Muscle layer of colon (tissue), 2 donors: ENCODE measurements at regions not wholly inside any gene's neighbourhood (a gene's known extent, or its start where the extent isn't known, plus 50 kb on each side); places are given as distances from the start of the nearest gene placed in this dataset.

ENCODE experiments used
- H3K27ac ChIP-seq: one replicate; pipeline ENCODE4 v1.7.0; 2013; ENCODE audit warnings: low read depth, mild to moderate bottlenecking, low read length, moderate library complexity
- H3K27me3 ChIP-seq, 2 donors: one replicate each; pipeline ENCODE4 v1.7.0; 2013; ENCODE audit warnings: low read length in 2 of 2, mild to moderate bottlenecking in 2 of 2; ENCODE audit not compliant: insufficient read depth in 2 of 2, control insufficient read depth in 1 of 2
- H3K36me3 ChIP-seq: one replicate; pipeline ENCODE4 v1.7.0; 2013; ENCODE audit warnings: mild to moderate bottlenecking, low read length; ENCODE audit not compliant: insufficient read depth
- H3K4me1 ChIP-seq: one replicate; pipeline ENCODE4 v1.7.0; 2013; ENCODE audit warnings: mild to moderate bottlenecking, low read length; ENCODE audit not compliant: insufficient read depth
- H3K4me3 ChIP-seq, 2 donors: one replicate each; pipeline ENCODE4 v1.7.0; 2013; ENCODE audit warnings: low read length in 2 of 2, low read depth in 1 of 2, mild to moderate bottlenecking in 1 of 2, moderate library complexity in 1 of 2
- H3K9ac ChIP-seq: one replicate; pipeline ENCODE4 v1.7.0; 2013; ENCODE audit warnings: low read length
- H3K9me3 ChIP-seq: one replicate; pipeline ENCODE4 v1.7.0; 2013; ENCODE audit warnings: mild to moderate bottlenecking, low read length
- donor health status: abdominal sarcoma.
- donor health status: Adenocarcinoma of cecum.

DNA sequence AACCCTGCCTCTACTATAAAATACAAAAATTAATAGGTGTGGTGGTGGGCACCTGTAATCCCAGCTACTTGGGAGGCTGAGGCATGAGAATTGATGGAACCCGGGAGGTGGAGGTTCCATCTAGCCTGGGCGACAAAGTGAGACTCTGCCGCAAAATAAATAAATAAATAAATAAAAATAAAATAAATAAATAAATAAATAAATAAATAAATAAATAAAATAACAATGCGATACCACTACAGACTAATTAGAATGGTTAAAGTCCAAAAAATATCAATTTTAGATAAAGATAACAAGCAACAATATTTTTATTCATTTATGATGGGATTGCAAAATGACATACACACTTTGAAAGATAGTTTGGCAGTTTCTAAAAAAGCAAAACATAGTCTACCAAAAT is 1131.5 kb downstream of the SI start:
- H3K27me3 ChIP-seq: no peaks in the 10 kb centered on the region
- no peaks in the 10 kb centered on the region for H3K9me3 ChIP-seq
- H3K36me3 ChIP-seq: no peaks in the 10 kb centered on the region
- no peak overlapping the region for H3K27ac ChIP-seq
- no peak overlapping the region for H3K4me3 ChIP-seq
- no peaks in the 10 kb centered on the region for H3K4me1 ChIP-seq
- H3K9ac ChIP-seq: no peak overlapping the region

DNA sequence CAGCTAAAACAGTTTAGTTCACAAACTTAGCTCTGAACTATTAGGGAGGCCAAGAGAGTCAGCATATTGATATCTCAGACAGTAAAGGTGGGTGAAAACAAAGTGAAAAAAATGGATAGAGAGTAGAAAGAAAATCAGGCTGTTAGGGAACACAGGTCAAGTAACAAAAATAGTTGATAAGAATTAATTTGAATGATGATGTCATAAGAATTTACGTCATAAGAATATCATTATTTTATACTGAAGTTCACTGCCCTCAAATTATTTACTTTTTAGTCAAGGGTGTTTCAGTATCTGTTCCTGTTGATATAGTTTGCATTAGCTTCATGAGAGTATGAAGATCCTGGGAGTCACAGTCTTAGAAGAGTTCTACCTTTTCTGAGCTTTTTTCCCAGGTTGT is 1134.6 kb downstream of the SI start:
- no peak overlapping the region for H3K27ac ChIP-seq
- H3K9me3 ChIP-seq: no peaks in the 10 kb centered on the region
- no peaks in the 10 kb centered on the region for H3K4me1 ChIP-seq
- H3K9ac ChIP-seq: no peak overlapping the region
- H3K27me3 ChIP-seq: no peaks in the 10 kb centered on the region
- H3K36me3 ChIP-seq: no peaks in the 10 kb centered on the region
- no peak overlapping the region for H3K4me3 ChIP-seq

DNA sequence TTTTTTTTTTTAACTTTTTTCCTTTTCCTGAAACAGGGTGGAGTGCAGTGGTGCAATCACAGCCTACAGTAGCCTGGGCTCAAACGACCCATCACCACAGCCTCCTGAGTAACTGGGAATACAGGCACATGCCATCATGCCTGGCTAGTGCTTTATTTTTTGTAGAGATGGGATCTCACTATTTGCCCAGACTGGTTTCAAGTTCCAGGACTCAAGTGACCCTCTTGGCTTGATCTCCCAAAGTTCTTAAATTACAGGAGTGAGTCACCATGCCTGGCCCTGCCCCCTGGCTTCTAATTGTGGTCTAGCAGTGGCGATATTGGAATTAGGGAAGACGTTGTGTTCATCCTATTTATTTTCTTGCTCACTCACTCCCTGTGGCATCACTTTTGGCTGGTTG is 1138.4 kb downstream of the SI start:
- Histone ChIP-seq H3K27ac (no peak overlapping the region), H3K9ac (no peak overlapping the region), H3K27me3 (no peaks in the 10 kb centered on the region), H3K4me3 (no peak overlapping the region), H3K4me1 (no peaks in the 10 kb centered on the region), H3K36me3 (no peaks in the 10 kb centered on the region), H3K9me3 (no peaks in the 10 kb centered on the region)

DNA sequence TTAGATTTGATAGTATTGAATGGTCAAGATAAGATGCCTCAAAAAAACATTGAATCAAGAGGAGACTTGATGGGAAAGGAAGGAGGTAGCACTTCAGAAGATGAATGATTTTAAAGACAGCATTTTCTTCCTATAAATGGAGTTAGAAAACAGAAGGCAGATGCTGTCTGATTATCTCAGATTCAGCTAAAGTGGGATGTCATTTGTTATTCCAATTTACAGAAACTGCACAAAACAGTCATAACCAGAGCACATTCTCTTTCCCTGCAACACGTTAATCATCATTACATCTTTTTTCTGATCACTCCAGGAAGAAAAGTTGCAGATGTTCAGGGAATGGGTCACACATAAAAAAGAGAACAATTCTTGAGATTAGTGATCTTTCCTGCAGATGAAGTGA is 1141.8 kb downstream of the SI start:
- no peak overlapping the region for H3K4me3 ChIP-seq
- no peak overlapping the region for H3K9ac ChIP-seq
- no peaks in the 10 kb centered on the region for H3K27me3 ChIP-seq
- no peaks in the 10 kb centered on the region for H3K36me3 ChIP-seq
- no peak overlapping the region for H3K27ac ChIP-seq
- no peaks in the 10 kb centered on the region for H3K4me1 ChIP-seq
- no peaks in the 10 kb centered on the region for H3K9me3 ChIP-seq

DNA sequence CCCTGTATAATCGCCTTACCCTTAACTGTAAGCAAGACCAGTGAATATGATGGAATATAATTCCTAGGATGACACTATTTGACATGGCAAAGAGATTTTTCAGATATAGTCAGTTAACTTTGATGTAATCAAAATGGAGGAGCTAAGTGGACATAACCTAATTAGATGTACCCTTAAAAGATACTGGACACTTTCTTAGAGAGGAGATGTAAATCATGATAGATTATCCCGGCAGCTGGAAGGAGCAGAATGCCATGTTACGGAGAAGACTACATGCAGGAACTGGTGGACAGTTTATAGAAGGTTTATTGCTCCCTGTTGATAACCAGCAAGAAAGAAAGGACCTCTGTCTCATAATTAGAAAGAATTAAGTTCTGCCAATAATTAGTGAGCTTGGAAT is 1142.9 kb downstream of the SI start:
- Histone ChIP-seq H3K9me3 (no peaks in the 10 kb centered on the region), H3K4me3 (no peak overlapping the region), H3K36me3 (no peaks in the 10 kb centered on the region), H3K27ac (no peak overlapping the region), H3K4me1 (no peaks in the 10 kb centered on the region), H3K27me3 (no peaks in the 10 kb centered on the region), H3K9ac (no peak overlapping the region)

DNA sequence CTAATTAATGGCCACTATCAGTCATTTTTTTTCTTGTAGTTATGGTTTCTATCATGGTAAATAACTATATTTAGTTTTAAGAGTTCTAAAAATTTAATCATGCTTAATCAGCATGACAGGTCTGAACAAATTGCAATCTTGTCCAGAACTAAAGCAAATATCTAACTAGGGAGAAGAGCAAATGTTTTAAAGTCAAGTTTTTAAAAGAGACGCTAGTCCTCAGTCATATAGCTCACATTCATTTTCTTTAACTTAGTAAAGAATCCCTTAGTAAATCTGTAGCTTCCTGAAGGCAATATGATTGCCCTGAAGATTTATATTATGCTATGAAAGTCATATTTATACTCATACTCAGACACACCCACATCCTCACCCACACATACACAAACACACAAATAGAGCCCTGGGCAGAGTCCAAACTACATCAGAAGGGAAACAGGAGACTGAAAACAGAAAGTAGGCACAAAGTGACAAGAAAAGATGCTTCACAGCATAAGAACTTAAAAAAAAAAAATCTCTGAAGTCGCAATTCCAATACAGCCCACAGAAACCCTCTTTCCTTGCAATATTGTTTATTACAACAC is 1149.1 kb downstream of the SI start:
- H3K36me3 ChIP-seq: no peaks in the 10 kb centered on the region
- H3K27ac ChIP-seq: no peak overlapping the region
- H3K27me3 ChIP-seq: no peaks in the 10 kb centered on the region
- no peak overlapping the region for H3K4me3 ChIP-seq
- H3K4me1 ChIP-seq: peaks cover 7% of the 10 kb centered on the region
- no peaks in the 10 kb centered on the region for H3K9me3 ChIP-seq
- H3K9ac ChIP-seq: no peak overlapping the region

- Histone ChIP-seq H3K9me3 (no peaks in the 10 kb centered on the region), H3K27ac (no peak overlapping the region), H3K36me3 (no peaks in the 10 kb centered on the region), H3K4me1 (peaks cover 7% of the 10 kb centered on the region), H3K27me3 (no peaks in the 10 kb centered on the region), H3K9ac (no peak overlapping the region), H3K4me3 (no peak overlapping the region)
These were observed 1150.8 kb downstream of the SI start for GRCh38 chr3:163927521-163927920.

- Histone ChIP-seq H3K27me3 (no peaks in the 10 kb centered on the region), H3K9me3 (no peaks in the 10 kb centered on the region), H3K36me3 (no peaks in the 10 kb centered on the region), H3K4me3 (no peak overlapping the region), H3K27ac (no peak overlapping the region), H3K4me1 (peaks cover 7% of the 10 kb centered on the region), H3K9ac (no peak overlapping the region)
These were observed 1153.7 kb downstream of the SI start for GRCh38 chr3:163924600-163924999.

DNA sequence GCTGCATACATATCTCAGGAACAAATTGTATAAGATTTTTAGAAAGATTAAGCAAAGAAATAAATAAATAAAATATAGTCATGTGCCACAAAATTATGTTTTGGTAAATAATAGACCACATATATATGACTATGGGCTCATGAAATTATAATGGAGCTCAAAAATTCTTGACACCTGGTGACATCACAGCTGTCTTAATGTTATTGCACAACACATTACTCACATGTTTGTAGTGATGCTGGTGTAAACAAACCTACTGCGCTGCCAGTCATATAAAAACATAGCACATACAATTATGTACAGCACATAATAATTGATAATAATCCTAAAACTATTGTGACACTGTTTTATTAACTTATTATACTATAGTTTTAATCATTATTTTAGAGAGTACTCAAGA is 1159.1 kb downstream of the SI start:
- H3K9me3 ChIP-seq: no peaks in the 10 kb centered on the region
- H3K4me3 ChIP-seq: no peak overlapping the region
- no peaks in the 10 kb centered on the region for H3K27me3 ChIP-seq
- no peak overlapping the region for H3K27ac ChIP-seq
- H3K9ac ChIP-seq: no peak overlapping the region
- no peaks in the 10 kb centered on the region for H3K4me1 ChIP-seq
- no peaks in the 10 kb centered on the region for H3K36me3 ChIP-seq

DNA sequence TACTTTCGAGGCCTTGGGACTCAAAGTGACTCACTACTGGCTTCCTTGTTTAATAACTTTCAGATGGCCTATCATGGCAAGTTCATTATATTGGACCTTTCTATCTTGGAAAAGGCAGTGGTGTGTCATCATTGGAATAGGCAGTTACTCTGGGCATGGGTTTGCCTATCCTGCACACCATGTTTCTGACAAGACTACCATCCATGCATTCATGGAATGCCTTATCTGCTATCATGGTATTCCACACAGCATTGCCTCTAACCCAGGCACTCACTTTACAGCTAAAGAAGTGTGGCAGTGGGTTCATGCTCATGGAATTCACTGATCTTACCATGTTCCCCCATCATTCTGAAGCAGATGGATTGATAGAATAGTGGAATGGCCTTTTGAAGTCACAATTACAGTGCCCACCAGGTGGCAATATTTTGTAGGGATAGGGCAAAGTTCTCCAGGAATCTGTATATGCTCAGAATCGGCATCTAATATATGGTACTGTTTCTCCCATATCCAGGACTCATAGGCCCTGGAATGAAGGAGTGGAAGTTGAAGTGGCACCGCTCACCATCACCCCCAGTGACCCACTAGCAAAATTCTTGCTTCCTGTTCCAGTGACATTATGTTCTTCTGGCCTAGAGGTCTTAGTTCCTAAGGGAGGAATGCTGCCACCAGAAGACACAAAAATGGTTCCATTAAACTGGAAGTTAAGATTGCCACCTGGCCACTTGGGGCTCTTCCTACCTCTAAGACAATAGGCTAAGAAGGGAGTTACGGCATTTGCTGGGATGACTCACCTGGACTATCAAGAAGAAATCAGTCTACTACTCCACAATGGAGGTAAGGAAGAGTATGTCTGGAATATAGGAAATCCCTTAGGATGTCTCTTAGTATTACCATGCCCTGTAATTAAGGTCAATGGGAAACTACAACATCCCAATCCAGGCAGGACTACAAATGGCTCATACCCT is 1161.4 kb downstream of the SI start:
- no peaks in the 10 kb centered on the region for H3K4me1 ChIP-seq
- no peak overlapping the region for H3K4me3 ChIP-seq

DNA sequence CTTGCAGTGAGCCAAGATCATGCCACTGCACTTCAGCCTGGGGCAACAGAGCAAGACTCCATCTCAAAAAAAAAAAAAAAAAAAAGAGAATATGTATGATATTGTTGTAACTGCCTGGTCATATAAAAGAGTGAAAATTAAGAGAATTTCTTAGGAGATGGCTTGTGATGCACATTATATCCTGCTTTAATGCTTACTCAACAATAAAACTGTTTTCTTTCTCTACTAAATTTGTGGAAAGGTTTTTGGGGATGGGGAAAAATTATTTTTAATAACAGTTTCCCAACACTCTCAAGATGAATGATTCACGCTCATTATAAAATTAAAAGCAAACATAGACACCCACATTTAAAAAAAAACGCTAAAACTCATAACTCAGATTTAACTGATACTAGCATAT is 1163.0 kb downstream of the SI start:
- Histone ChIP-seq H3K27me3 (no peaks in the 10 kb centered on the region), H3K27ac (no peak overlapping the region), H3K9ac (no peak overlapping the region), H3K4me1 (no peaks in the 10 kb centered on the region), H3K36me3 (no peaks in the 10 kb centered on the region), H3K4me3 (no peak overlapping the region), H3K9me3 (no peaks in the 10 kb centered on the region)

More for the DNA sequence above, 1161.4 kb downstream of the SI start:
- no peaks in the 10 kb centered on the region for H3K27me3 ChIP-seq
- no peak overlapping the region for H3K9ac ChIP-seq
- H3K27ac ChIP-seq: no peak overlapping the region
- H3K36me3 ChIP-seq: no peaks in the 10 kb centered on the region
- no peaks in the 10 kb centered on the region for H3K9me3 ChIP-seq

- H3K9me3 ChIP-seq: no peaks in the 10 kb centered on the region
- H3K27ac ChIP-seq: no peak overlapping the region
- no peaks in the 10 kb centered on the region for H3K36me3 ChIP-seq
- H3K9ac ChIP-seq: no peak overlapping the region
- no peak overlapping the region for H3K4me3 ChIP-seq
- no peaks in the 10 kb centered on the region for H3K27me3 ChIP-seq
- H3K4me1 ChIP-seq: no peaks in the 10 kb centered on the region
These were observed 1163.7 kb downstream of the SI start for GRCh38 chr3:163914567-163914966.
